ENCODE measurements at regions not wholly inside any gene's neighbourhood (a gene's known extent, or its start where the extent isn't known, plus 50 kb on each side); places are given as distances from the start of the nearest gene placed in this dataset.

DNA sequence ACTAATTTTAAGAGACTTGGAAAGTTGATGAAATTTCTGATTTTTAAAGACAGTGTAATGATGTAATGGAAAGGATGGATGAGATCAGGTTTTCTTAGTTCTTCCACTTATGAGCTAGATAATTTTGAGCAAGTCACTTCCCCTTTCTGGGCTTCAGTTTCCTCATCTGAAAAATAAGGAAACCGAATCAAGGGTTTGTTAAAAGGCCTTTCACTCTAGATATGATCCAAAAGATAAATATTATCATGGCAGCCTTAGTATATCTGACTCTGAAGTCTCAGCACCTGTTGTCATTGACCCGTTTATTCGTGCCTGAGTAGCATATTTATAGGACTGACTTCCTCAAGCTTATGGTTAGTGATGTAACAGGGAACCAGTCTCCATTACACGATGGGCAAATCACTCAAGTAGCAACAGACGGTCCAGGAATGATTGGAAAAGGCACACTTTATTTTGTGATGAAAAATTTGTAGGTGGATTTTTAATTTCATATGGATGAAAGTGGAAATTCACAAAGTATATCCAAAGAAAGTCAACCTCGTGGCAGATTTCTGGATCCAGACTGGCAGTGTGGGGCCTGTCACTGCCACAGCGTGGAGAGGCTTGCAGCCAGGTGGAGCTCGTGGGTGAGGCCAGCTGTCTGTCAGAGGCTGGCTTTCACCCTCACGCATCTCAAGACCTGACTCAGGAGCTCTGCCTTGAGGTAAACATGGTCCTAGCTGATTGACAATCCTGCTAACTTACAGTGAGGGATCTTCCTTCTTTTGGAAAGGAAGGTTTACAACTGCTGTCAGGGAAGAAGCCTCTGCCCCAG lies 137.9 kb upstream of the CXCR4 start:
- DNase-seq (ENCODE audit: low spot score), result peak; percentile 53
- TF ChIP-seq, protein P1, sequence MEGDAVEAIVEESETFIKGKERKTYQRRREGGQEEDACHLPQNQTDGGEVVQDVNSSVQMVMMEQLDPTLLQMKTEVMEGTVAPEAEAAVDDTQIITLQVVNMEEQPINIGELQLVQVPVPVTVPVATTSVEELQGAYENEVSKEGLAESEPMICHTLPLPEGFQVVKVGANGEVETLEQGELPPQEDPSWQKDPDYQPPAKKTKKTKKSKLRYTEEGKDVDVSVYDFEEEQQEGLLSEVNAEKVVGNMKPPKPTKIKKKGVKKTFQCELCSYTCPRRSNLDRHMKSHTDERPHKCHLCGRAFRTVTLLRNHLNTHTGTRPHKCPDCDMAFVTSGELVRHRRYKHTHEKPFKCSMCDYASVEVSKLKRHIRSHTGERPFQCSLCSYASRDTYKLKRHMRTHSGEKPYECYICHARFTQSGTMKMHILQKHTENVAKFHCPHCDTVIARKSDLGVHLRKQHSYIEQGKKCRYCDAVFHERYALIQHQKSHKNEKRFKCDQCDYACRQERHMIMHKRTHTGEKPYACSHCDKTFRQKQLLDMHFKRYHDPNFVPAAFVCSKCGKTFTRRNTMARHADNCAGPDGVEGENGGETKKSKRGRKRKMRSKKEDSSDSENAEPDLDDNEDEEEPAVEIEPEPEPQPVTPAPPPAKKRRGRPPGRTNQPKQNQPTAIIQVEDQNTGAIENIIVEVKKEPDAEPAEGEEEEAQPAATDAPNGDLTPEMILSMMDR (IDR thresholded peaks at IDR 0.05; ENCODE audit: borderline replicate concordance, control extremely low read depth, extremely low read depth, insufficient read depth, missing control alignments), result peak; percentile 35
- in situ Hi-C loops (cut with MboI; ENCODE audit: low sequenced_read_pairs, unreplicated experiment), result loop anchor here (10.0 kb wide), 1 partner anchor 129 kb away; no protein-coding TSS in a partner anchor

DNA sequence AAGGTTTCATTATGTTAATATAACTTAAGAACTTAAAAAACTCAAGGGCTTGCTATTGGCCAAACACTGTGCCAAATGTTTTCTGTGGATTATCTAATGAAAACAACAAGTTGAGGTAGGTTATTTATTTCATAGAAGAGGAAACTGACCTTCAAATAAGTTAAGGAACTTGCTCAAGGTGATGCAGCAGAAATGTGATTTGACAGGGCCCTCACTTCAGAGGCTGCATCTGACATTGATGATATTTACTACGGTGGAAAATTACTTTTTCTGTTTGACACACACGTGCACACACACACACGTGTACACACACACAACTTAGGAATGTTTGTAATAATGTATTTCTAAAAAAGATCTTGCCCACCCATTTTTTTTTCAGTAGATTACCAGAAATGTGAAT lies 137.2 kb upstream of the CXCR4 start:
- no peak for DNase-seq (ENCODE audit: low spot score)
- in situ Hi-C loops (cut with MboI; ENCODE audit: low sequenced_read_pairs, unreplicated experiment), result loop anchor here (10.0 kb wide), 1 partner anchor 130 kb away; no protein-coding TSS in a partner anchor
- TF ChIP-seq, protein P1 (IDR thresholded peaks at IDR 0.05; ENCODE audit: borderline replicate concordance, control extremely low read depth, extremely low read depth, insufficient read depth, missing control alignments), result no peak

DNA sequence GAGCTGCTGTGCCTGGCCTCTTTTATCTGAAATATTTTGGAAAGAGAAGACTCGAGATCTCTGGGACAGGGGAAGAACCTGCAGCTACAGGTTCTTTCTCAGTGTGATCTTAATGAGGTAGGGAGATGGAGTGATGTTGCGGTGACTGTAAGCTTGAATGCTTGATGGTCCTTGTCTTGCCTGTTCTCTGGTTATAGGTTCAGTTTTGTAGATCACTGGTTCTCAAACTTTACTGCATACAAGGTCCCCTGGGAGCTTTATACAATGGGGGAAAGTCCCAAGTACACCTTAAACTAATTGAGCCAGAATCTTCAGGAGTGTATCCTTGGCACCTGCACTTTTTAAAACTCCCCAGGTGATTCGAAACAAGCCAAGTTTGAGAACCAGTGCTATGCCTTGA lies 136.7 kb upstream of the CXCR4 start:
- no peak for DNase-seq (ENCODE audit: low spot score)
- in situ Hi-C loops (cut with MboI; ENCODE audit: low sequenced_read_pairs, unreplicated experiment), result loop anchor here (10.0 kb wide), 1 partner anchor 130 kb away; no protein-coding TSS in a partner anchor
- TF ChIP-seq, protein P1 (IDR thresholded peaks at IDR 0.05; ENCODE audit: borderline replicate concordance, control extremely low read depth, extremely low read depth, insufficient read depth, missing control alignments), result no peak

DNA sequence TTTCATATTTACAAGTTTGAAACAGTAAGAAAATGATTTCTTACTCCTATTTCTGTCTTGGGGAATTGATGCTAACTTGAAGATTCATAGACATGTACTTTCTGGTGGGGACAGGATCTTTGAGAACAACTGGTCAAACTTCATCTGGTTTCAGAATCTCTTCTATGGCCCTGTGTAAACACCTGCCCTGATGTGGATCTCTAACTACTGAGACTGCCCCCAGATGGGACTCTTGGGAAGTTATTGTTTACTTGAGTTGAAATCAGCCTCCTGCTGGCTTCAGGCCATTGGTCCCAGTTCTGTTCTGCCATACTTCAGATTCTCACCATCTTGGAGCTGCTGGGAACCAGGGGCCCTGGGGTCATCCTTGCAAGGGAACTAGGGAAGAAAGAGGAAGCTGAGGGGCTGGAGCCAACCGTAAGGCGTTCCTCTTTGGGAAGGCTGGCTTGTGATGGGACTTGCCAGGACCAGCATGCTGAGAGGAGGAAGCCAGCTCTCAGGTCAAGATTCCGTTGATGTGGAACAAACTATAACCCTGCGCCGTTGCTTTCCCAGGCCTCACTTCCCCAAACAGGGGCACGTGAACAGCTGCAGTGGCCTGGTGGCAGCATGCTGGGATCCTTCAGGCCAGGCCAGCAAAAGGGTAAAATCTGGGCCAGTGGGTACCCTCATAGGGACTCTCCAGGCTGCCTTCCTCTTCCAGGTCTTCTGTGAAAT lies 135.5 kb upstream of the CXCR4 start:
- DNase-seq (ENCODE audit: low spot score), result no peak
- TF ChIP-seq, protein P1 (IDR thresholded peaks at IDR 0.05; ENCODE audit: borderline replicate concordance, control extremely low read depth, extremely low read depth, insufficient read depth, missing control alignments), result no peak
- in situ Hi-C loops (cut with MboI; ENCODE audit: low sequenced_read_pairs, unreplicated experiment), result loop anchor here (10.0 kb wide), 1 partner anchor 131 kb away; no protein-coding TSS in a partner anchor

DNA sequence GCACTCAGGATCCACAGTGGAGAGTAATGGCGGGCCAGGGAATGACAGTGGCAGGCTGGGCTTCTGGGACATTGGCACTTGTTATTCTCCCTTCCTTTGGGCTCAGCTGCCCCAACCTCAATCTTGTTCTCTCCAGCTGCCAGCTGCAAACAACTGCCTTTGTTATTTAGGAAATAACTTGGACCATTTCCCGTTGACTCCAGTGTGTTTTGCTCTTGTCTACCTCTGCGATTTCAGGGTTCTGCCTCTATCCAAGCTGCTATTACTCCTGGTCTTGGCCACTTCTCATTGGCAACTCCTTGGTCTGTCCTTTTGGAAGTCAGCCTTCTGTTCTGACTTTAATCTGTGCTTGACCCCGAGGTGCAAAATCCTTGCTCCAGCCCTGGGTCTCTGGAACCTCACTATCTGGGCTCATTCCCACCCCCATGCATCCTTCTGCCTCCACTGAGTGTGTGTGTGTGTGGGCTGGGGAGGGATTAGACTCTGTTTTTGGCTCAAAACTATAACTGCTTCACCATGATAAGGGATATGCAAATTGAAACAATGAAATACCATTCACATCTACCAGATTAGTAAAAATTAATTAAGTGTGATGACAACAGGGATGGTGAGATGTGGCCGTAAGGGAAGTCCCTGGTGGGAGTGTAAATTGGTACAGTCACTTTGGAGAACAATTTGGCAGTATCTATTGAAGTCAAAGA lies 134.1 kb upstream of the CXCR4 start:
- in situ Hi-C loops (cut with MboI; ENCODE audit: low sequenced_read_pairs, unreplicated experiment), result loop anchor here (10.0 kb wide), 1 partner anchor 133 kb away; no protein-coding TSS in a partner anchor
- TF ChIP-seq, protein P1 (IDR thresholded peaks at IDR 0.05; ENCODE audit: borderline replicate concordance, control extremely low read depth, extremely low read depth, insufficient read depth, missing control alignments), result no peak
- DNase-seq (ENCODE audit: low spot score), result no peak
